HepG2 (cell line): ENCODE measurements at regions not wholly inside any gene's neighbourhood (a gene's known extent, or its start where the extent isn't known, plus 50 kb on each side); places are given as distances from the start of the nearest gene placed in this dataset.
"Not testable (repeated sequence)": the region's sequence is repeated elsewhere in the genome, so short reads cannot be mapped to it uniquely, and the experiment has no call there.

Experiments
- ATAC-seq: fragments of 200-7000 bp; cut with Tn5 transposase; 3 replicates; pipeline ENCODE4 v1.9.1; 2020; ENCODE audit warnings: mild to moderate bottlenecking, moderate library complexity
- BruUV-seq: library from RNA; stranded (reverse); fragments of 400-500 nt; replicated peaks from 2 replicates; lab custom pipeline; 2021; lab: Mats Ljungman, UMichigan
- CTCF ChIA-PET: fragments of 300-600 bp; formaldehyde crosslinking; extraction: SDS; loops from one replicate; lab custom pipeline; 2021; ENCODE audit warnings: low total read pairs, inconsistent platforms, low intra/inter-chr PET ratio; lab: Yijun Ruan, JAX
- POLR2A ChIA-PET: fragments of 350-600 bp; sonication (Branson Sonifier 250); formaldehyde crosslinking; loops from one replicate; lab custom pipeline; 2020; ENCODE audit warnings: antibody characterized with exemption, inconsistent platforms; lab: Yijun Ruan, JAX
- DNase-seq: peaks from one replicate; pipeline ENCODE4 v3.0.0-alpha.2; 2015; ENCODE audit warnings: low spot score
- FAIRE-seq: peaks from 3 replicates; lab custom pipeline; 2011; peaks lifted over from hg19 to GRCh38; lab: Jason Lieb, UNC
- H2AFZ ChIP-seq: one replicate; pipeline ENCODE4 v1.6.1; 2011; ENCODE audit warnings: low read length, inconsistent platforms
- H3K27ac ChIP-seq: fragments of 300-600 bp; 3 replicates; pipeline ENCODE4 v1.8.0; 2011; ENCODE audit warnings: mixed run types, mild to moderate bottlenecking, mixed read lengths, low read length, inconsistent platforms; ENCODE audit not compliant: insufficient read depth; ENCODE audit errors: extremely low read length
- H3K27me3 ChIP-seq, 2 experiments: fragments of 200-600 bp in 1 of 2; 2 replicates in 1 of 2; 3 replicates in 1 of 2; pipeline versions ENCODE4 v1.6.0 to v1.8.0; 2011; ENCODE audit warnings: low read length in 2 of 2, mild to moderate bottlenecking in 2 of 2, moderate library complexity in 2 of 2, inconsistent platforms in 1 of 2; ENCODE audit not compliant: insufficient read depth in 2 of 2, control insufficient read depth in 1 of 2
- H3K36me3 ChIP-seq, 2 experiments: fragments of 200-600 bp in 1 of 2; replicated peaks in 1 of 2; 2 replicates in 1 of 2; 3 replicates in 1 of 2; pipeline versions ENCODE4 v1.5.1 to v1.8.0; 2011; ENCODE audit warnings: low read length in 2 of 2, inconsistent platforms in 1 of 2; ENCODE audit not compliant: insufficient read depth in 2 of 2, control insufficient read depth in 1 of 2
- H3K4me1 ChIP-seq: 2 replicates; pipeline ENCODE4 v1.5.1; 2012; ENCODE audit warnings: low read length, inconsistent platforms; ENCODE audit not compliant: insufficient read depth
- H3K4me2 ChIP-seq: 2 replicates; pipeline ENCODE4 v1.6.0; 2011; ENCODE audit warnings: low read depth, low read length, inconsistent platforms
- H3K4me3 ChIP-seq, 3 experiments: fragments of 200-600 bp in 1 of 3; sonication (generic), shearing (Covaris generic) in 1 of 3; replicated peaks in 1 of 3; 2 replicates each; pipeline ENCODE4 v1.5.1; 2011 to 2016; ENCODE audit warnings: low read length in 3 of 3, inconsistent platforms in 2 of 3, low read depth in 2 of 3, mild to moderate bottlenecking in 2 of 3, control low read depth in 1 of 3, mixed read lengths in 1 of 3; ENCODE audit not compliant: insufficient read depth in 1 of 3
- H3K79me2 ChIP-seq: one replicate; pipeline ENCODE4 v1.6.1; 2011; ENCODE audit warnings: low read length, inconsistent platforms; ENCODE audit not compliant: insufficient read depth
- H3K9ac ChIP-seq: 2 replicates; pipeline ENCODE4 v1.6.0; 2011; ENCODE audit warnings: mild to moderate bottlenecking, low read depth, low read length, inconsistent platforms; ENCODE audit not compliant: insufficient read depth
- H3K9me3 ChIP-seq: 2 replicates; pipeline ENCODE4 v1.5.1; 2012; ENCODE audit warnings: mild to moderate bottlenecking, low read length
- H4K20me1 ChIP-seq: 2 replicates; pipeline ENCODE4 v1.6.0; 2011; ENCODE audit warnings: inconsistent platforms, mild to moderate bottlenecking, low read length, moderate library complexity; ENCODE audit not compliant: insufficient read depth
- ARNT ChIP-seq: fragments of 450-650 bp; IDR thresholded peaks from 2 replicates; pipeline ENCODE4 v1.6.1; 2017
- ATF7 ChIP-seq, 2 experiments: fragments of 450-650 bp in 1 of 2; sonication (generic) in 1 of 2; formaldehyde crosslinking in 1 of 2; IDR thresholded peaks; 2 replicates each; pipeline versions ENCODE4 v1.4.0 to v1.6.1; 2016 to 2020; ENCODE audit warnings: antibody characterized with exemption in 1 of 2, mild to moderate bottlenecking in 1 of 2, missing genetic modification reagents in 1 of 2
- FOXA1 ChIP-seq, 2 experiments: fragments of 450-650 bp in 1 of 2; sonication (generic) in 1 of 2; formaldehyde crosslinking in 1 of 2; IDR thresholded peaks; 2 replicates each; pipeline versions ENCODE4 v1.4.0 to v1.6.1; 2016 to 2020; ENCODE audit warnings: missing genetic modification reagents in 1 of 2
- NFRKB ChIP-seq: fragments of 450-650 bp; IDR thresholded peaks from 2 replicates; pipeline ENCODE4 v1.6.1; 2017
- PLRG1 ChIP-seq: fragments of 450-650 bp; conservative IDR thresholded peaks from 2 replicates; pipeline ENCODE4 v1.6.1; 2016
- SKI ChIP-seq: fragments of 450-650 bp; IDR thresholded peaks from one replicate; pipeline ENCODE4 v1.6.1; 2018; ENCODE audit warnings: mild to moderate bottlenecking; ENCODE audit not compliant: partially characterized antibody
- SOX6 ChIP-seq, 2 experiments: fragments of 450-650 bp in 1 of 2; sonication (generic) in 1 of 2; formaldehyde crosslinking in 1 of 2; IDR thresholded peaks; 2 replicates each; pipeline versions ENCODE4 v1.4.0 to v1.6.1; 2017 to 2020; ENCODE audit warnings: antibody characterized with exemption in 1 of 2, mild to moderate bottlenecking in 1 of 2, missing genetic modification reagents in 1 of 2
- ZNF780A ChIP-seq: sonication (generic); formaldehyde crosslinking; IDR thresholded peaks from 2 replicates; pipeline ENCODE4 v1.8.0; 2022; ENCODE audit warnings: mild to moderate bottlenecking, missing genetic modification reagents, moderate library complexity
- WGBS: methylation state at CpG from one replicate; pipeline ENCODE4 v1.1.6; 2017; ENCODE audit warnings: low lambda C conversion rate; 5-methylcytosine and 5-hydroxymethylcytosine counted together
- in situ Hi-C: cut with HindIII; loops from 2 replicates; pipeline ENCODE4 v1.10.0; 2017; ENCODE audit warnings: low pct_unique_long_range_greater_than_20kb; ENCODE audit not compliant: extremely low pct_ligation_motif_present
- intact Hi-C: fragments of 100-400 bp; cut with micrococcal nuclease; formaldehyde crosslinking; loops from one replicate; pipeline ENCODE4 v1.10.0; 2022; ENCODE audit not compliant: unreplicated experiment
- TF ChIP-seq, protein P1 (sequence below): fragments of 450-650 bp; IDR thresholded peaks from 2 replicates; pipeline ENCODE4 v1.6.1; 2016
- TF ChIP-seq, protein P2 (sequence below): fragments of 450-650 bp; IDR thresholded peaks from 2 replicates; pipeline ENCODE4 v1.6.1; 2017

DNA sequence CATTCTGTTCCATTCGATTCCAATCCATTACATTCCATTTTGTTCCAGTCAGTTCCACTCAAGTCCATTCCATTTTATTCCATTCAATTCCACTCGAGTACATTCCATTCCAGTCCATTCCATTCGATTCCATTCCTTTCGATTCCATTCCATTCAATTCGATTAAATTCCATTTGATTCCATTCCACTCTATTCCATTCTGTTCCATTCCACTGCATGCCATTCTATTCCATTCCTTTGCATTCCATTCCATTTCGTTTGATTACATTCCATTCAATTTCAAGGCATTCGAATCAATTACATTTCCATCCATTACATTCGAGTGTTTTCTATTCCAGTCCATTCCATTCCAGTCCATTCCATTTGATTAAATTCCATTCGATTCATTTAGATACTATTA, 2590.9 kb upstream of the TPTE start (continued):
- TF ChIP-seq PLRG1 (peak; percentile 86; the same call in 1 of the 2 replicates), SKI (peak; percentile 8), FOXA1 (IDR thresholded peaks at IDR 0.05) (peak; percentile 37; the same call in 1 of the 2 replicates), ARNT (peak; percentile 46; the same call in 1 of the 2 replicates)
- not testable (repeated sequence) for TF ChIP-seq FOXA1 (CRISPR knock-in tag; IDR thresholded peaks at IDR 0.05)

DNA sequence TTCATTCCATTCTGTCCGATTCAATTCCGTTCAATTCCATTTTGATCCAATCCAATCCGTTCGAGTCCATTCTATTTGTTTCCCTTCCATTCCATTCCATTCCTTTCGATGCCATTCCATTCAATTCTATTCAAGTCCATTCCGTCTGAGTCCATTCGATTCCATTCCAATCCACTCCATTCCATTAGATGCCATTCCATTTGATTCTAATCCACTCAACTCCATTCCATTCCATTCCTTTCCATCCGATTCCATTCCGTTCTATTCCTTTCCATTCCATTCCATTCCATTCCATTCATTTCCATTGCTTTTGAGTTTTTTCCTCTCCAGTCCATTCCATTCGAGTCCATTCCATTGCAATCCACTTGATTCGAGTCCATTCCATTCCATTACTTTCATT, 2589.3 kb upstream of the TPTE start:
- H3K4me1 ChIP-seq; H3K9ac ChIP-seq; FAIRE-seq; CTCF ChIA-PET; H4K20me1 ChIP-seq; ATAC-seq; H3K4me2 ChIP-seq; in situ Hi-C loops; H3K36me3 ChIP-seq; H3K4me3 ChIP-seq; H2AFZ ChIP-seq; H3K79me2 ChIP-seq; DNase-seq; intact Hi-C loops; H3K27me3 ChIP-seq; POLR2A ChIA-PET; BruUV-seq; H3K27ac ChIP-seq; H3K9me3 ChIP-seq; TF ChIP-seq SOX6, ATF7 (CRISPR knock-in tag; IDR thresholded peaks at IDR 0.05): not testable (repeated sequence)
- TF ChIP-seq, protein P1, sequence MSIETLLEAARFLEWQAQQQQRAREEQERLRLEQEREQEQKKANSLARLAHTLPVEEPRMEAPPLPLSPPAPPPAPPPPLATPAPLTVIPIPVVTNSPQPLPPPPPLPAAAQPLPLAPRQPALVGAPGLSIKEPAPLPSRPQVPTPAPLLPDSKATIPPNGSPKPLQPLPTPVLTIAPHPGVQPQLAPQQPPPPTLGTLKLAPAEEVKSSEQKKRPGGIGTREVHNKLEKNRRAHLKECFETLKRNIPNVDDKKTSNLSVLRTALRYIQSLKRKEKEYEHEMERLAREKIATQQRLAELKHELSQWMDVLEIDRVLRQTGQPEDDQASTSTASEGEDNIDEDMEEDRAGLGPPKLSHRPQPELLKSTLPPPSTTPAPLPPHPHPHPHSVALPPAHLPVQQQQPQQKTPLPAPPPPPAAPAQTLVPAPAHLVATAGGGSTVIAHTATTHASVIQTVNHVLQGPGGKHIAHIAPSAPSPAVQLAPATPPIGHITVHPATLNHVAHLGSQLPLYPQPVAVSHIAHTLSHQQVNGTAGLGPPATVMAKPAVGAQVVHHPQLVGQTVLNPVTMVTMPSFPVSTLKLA, result 0 out of 2 replicates have a peak, but pooled peaks have one; percentile 4
- TF ChIP-seq NFRKB (0 out of 2 replicates have a peak, but pooled peaks have one; percentile 7), ZNF780A (CRISPR knock-in tag) (0 out of 2 replicates have a peak, but pooled peaks have one; percentile 39), SOX6 (IDR thresholded peaks at IDR 0.05) (peak; percentile 59; the same call in 1 of the 2 replicates), ARNT (peak; percentile 57; the same call in 1 of the 2 replicates), ATF7 (IDR thresholded peaks at IDR 0.05) (0 out of 2 replicates have a peak, but pooled peaks have one; percentile 3)
- TF ChIP-seq, protein P2, sequence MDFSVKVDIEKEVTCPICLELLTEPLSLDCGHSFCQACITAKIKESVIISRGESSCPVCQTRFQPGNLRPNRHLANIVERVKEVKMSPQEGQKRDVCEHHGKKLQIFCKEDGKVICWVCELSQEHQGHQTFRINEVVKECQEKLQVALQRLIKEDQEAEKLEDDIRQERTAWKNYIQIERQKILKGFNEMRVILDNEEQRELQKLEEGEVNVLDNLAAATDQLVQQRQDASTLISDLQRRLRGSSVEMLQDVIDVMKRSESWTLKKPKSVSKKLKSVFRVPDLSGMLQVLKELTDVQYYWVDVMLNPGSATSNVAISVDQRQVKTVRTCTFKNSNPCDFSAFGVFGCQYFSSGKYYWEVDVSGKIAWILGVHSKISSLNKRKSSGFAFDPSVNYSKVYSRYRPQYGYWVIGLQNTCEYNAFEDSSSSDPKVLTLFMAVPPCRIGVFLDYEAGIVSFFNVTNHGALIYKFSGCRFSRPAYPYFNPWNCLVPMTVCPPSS, result peak; percentile 69; the same call in 1 of the 2 replicates
- 33% methylated on average over 11 of the region's 11 CpGs for WGBS
